ENCODE measurements at regions not wholly inside any gene's neighbourhood (a gene's known extent, or its start where the extent isn't known, plus 50 kb on each side); places are given as distances from the start of the nearest gene placed in this dataset.
A peak's percentile ranks its signal among the peaks of the same experiment; 100 is the strongest.

GRCh38 chr6:129774697-129775447 lies 64.9 kb upstream of the ARHGAP18 start (continued):
- TF ChIP-seq TIGD3 (CRISPR knock-in tag; IDR thresholded peaks at IDR 0.05; ENCODE audit: borderline replicate concordance) (no peak), ZBTB39 (CRISPR knock-in tag; IDR thresholded peaks at IDR 0.05) (no peak), E2F5 (CRISPR knock-in tag; conservative IDR thresholded peaks at IDR 0.05) (no peak), RFXANK (CRISPR knock-in tag; IDR thresholded peaks at IDR 0.05) (no peak), ATF2 (CRISPR knock-in tag; IDR thresholded peaks at IDR 0.05) (no peak), ZNF280D (CRISPR knock-in tag; IDR thresholded peaks at IDR 0.05) (0 out of 2 replicates have a peak, but pooled peaks have one; percentile 41), ZNF556 (CRISPR knock-in tag; IDR thresholded peaks at IDR 0.05; ENCODE audit: borderline replicate concordance) (no peak), ZFP1 (CRISPR knock-in tag; IDR thresholded peaks at IDR 0.05) (no peak), ZNF512B (CRISPR knock-in tag; IDR thresholded peaks at IDR 0.05; ENCODE audit: borderline replicate concordance) (peak; percentile 60; the same call in 1 of the 2 replicates), KDM6A (CRISPR knock-in tag; IDR thresholded peaks at IDR 0.05; ENCODE audit: low read depth) (no peak), ZNF234 (CRISPR knock-in tag; conservative IDR thresholded peaks at IDR 0.05) (no peak), PHB2 (IDR thresholded peaks at IDR 0.05; ENCODE audit: partially characterized antibody) (no peak), ATF4 (CRISPR knock-in tag; IDR thresholded peaks at IDR 0.05) (no peak), MEIS1 (CRISPR knock-in tag; IDR thresholded peaks at IDR 0.05; ENCODE audit: borderline replicate concordance) (0 out of 2 replicates have a peak, but pooled peaks have one; percentile 42), ADNP (CRISPR knock-in tag; IDR thresholded peaks at IDR 0.05) (no peak), ZNF616 (CRISPR knock-in tag; IDR thresholded peaks at IDR 0.05; ENCODE audit: low read depth) (no peak)

Measured in HepG2 (cell line).